Stimulated activated CD4-positive, alpha-beta T cell treated with anti-CD3 and anti-CD28 coated beads, Interleukin-12 subunit alpha, Interleukin-12 subunit beta, amount 100 ng/mL, for 48 hours (primary cell): ENCODE measurements at regions not wholly inside any gene's neighbourhood (a gene's known extent, or its start where the extent isn't known, plus 50 kb on each side); places are given as distances from the start of the nearest gene placed in this dataset.
A peak's percentile ranks its signal among the peaks of the same experiment; 100 is the strongest.

Experiments
- DNase-seq, 3 donors: peaks; one replicate each; pipeline ENCODE4 v3.0.0-alpha.2; 2020; ENCODE audit warnings: low read depth in 2 of 3, low spot score in 1 of 3

DNA sequence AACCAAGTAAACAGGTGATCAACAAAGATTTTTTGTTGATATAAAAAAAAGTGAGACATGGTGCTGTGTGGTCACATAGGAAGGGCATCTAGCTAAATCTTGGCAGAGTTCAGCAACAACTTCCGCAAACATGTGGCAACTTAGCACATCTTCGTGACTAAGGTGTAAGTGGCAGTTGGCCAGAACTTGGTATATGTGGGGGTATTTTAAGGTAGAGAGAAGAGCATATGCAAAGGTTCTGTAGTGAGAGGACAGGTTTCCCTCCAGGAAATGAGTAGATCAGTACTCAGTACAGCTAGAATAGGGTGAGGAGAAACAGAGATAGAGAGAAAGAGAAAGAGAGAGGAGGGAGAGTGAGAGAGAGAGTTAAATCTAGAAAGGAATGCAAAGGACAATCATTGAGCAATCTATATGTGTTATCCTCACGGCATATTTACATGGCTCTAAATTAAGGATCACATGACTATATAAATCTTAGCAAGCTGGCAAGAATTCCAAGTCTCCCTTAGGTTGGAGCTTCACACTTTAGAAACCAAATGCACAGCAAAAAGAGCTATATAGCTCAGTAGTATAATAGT is 227.7 kb upstream of the HMGA2 start:
- no peak for DNase-seq

DNA sequence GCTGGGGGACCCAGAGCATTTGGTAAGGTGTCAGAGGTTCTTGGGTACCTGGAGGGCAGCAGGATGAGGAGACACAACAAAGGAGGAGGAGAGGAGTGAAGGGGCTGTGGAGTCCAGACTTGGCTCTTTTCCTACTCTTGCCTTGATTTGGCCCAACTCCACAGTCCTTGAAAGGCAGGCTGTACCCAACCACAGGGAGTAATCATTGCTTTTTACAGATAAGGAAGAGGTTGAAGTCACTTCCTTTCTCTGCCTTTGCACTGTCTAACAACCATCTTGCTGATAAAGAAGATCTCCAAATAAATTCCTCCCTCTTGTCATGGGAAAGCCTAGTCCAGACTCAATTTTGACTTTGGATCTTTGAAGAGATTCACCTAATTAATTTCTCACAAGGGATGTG is 226.8 kb upstream of the HMGA2 start:
- no peak for DNase-seq

DNA sequence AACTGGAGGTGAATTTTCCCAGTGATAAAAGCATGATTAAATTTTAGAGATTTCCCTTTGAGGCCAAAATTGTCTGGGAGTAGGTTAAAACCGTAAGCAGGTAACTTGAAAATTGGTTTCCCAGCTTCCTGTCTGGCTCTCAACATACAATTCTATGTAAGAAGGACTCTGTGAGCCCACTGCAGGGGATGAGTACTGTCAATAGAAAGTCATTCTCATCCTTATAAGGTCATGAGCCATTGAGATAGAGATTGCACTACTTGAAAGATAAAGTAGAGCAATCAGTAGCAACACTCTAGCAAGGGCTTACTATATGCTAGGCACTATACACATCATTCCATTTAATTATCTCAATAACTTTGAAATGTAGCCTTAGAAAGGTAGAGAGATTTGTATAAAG is 225.6 kb upstream of the HMGA2 start:
- no peak for DNase-seq

DNA sequence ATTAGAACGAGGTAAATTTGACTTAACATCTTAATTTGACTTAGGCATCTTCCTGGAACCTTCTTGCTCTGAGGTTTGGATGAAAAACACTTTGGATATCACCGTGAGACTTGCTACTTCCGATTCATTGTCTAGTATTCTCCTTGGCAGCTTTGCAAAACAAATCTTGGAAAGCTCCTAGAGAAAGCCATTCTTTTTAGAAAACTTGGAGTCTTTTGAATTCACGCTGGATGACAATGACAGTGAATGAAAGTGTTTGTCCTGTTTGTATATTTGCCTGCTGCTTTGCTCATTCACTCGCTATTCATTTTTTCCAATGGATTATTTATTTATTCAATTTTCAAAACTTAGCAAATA is 222.1 kb upstream of the HMGA2 start:
- no peak for DNase-seq

DNA sequence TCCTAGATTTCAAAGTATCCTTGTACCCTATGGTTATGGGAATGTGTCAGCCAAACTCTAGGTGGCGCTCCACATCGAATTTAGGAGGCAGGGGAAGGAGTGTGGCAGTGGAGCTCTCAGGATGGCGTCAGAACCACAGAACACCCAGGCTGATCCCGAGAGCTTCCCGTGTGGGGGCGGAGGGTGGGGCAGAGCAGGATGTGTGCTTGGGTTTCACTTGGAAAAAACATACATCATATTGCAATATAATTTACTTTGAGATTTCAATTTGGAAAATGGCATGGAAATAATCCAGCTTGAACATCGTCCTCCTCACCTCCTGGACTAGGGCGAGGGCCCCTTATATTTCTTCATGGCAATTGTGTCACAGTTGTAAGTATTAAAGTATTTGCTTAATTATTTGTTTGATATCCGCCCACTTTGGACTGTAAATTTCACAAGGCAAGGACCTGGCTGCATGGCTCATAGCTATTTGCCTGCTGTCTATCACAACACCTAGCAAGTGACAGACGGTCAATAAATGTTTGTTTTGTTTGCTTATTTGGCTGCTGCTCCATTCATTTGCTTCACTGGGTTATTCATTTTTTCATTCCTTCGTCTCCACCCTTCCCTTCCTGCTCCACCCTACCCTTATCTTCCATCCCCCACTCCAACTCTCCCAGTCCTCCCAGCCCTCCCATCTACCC is 221.5 kb upstream of the HMGA2 start:
- DNase-seq = peak; percentile 14 to 42 (median 40)

DNA sequence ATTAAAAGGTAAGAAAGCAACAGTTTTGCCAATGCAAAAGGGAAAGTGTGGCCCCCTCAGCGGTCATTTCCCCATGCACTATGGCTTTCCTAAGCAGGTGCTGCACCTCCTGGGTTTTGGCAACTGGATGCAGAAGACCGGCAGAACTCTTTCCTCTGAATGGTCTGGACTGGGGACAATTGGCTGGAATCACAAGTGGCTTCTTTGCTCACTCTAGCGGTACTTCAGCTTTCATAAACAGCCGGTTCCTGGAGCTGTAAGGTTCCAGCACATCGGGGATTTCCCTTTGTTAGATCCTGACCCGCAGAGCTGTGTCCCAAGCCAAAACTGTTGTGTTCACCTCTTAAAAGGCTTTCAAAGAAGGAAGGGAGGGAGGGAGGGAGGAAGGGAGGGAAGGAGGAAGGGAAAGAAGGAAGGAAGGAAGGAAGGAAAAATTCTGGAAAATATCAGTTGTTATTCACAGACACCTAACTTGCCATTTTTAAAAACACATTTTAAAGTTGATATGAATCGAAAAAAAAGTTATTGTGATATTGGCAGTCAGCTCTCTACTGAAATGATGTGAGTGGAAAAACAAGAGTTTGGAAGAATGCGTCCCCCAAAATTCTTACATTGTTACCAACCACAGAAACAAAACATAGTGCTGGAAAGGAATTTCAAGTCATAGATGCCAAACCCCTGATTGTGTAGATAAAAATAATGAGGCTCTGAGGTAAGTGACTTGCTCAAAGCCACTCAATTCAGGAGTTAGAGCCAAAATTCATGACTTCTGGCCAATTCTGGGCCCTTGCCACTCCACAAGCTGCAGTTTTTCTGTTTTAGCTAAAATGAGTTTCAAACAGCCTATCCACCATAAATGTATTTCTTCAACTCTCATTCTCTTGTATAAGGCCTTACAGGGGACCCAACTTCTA is 220.6 kb upstream of the HMGA2 start:
- no peak for DNase-seq

DNA sequence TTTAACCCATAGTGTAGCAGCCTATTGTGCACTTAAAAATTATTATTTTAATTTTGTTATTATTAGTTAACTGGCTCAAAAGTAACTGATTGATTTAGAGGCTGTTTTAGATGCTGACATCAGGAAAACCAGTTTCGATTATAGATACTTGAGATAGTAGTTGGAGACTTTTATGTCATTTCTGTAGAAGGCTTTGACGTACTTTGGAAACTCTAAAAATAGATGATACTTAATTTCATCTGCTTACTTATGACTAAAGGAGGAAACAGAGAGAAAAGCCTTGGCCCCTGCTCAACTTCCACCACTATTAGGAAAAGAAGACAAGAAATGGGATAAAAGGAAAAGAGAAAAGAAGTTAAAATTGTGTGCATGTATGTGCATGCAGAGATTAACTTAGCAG is 219.3 kb upstream of the HMGA2 start:
- no peak for DNase-seq

DNA sequence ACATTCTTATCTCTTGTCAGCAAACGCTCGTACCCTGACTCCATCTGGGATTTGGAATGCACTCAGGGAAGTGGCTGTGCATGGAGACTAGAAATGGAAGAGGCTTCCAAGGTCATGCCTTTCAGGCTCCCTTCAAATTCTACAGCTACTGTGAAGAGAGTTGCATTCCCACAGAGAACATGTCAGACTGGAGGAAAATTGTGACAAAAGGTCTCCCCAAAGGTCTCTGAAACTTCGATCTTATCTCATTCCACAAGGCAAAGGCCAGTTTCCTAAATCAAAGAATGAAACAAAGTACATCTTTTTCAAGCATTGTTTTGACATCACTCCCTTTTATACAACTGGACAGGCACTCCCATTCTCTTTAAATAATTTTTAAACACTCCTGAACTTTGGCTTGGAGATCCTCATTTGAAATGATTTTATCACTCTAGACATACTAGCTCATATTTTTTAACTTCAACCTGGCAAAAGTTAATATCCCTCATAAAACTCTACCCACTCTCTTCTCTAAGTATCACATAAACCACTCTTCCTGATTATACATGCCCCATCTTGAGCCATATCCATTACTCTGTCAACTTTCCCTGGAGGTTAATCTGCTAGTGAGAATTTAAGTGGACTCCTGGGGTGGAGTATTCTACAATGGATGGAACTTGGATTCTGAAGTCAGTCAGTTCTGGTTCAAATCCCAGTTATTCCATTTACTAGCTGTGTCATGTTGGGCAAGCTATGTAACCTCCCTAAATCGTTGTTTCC is 218.1 kb upstream of the HMGA2 start:
- no peak for DNase-seq

DNA sequence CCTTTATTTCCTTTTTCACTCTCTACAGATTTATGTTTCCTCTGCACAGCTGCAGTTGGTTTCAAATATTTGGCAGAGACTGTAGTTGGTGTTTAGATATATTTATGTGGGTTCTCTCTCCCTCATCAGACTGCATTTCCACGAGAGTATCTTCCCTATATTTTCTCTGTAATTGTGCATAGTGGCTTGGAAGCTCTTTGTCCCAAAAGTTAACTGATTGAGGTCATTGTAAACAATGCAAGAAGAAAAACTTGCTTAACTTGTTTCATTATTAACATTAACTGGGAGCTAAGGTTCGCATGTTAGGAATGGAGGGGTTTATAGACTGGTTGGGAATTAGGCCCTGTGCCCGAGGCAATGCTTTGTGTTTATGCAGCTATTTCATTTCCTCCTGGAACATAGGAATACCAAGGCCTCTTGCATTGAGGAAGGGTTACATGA is 216.9 kb upstream of the HMGA2 start:
- no peak for DNase-seq

DNA sequence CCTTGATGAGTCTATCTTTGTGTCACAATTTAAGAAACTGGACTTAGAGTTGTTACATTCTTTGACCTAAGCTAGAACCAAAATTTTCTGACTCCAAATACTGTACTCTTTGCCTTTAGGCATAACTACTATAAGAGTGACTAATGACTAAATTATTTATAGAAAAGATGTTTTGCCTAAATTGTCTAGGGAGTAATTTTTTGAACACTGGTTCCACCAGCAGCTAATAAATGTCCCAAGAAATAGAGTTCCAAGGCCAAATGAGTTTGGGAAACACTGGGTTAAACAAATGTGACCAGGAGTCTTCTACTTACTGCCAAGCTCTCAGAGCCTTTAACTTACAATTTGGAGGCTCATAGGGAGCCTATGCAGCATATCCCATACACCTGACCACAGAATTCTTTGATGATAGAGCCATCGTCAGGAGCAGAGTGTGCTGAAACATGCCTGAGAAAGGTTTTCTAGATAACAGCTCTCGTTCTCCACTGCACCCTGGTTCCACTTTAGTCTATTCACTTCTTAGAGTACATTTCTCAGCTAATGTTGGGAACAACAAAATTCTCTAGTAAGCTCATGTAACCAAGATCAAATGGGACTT is 215.9 kb upstream of the HMGA2 start:
- no peak for DNase-seq

DNA sequence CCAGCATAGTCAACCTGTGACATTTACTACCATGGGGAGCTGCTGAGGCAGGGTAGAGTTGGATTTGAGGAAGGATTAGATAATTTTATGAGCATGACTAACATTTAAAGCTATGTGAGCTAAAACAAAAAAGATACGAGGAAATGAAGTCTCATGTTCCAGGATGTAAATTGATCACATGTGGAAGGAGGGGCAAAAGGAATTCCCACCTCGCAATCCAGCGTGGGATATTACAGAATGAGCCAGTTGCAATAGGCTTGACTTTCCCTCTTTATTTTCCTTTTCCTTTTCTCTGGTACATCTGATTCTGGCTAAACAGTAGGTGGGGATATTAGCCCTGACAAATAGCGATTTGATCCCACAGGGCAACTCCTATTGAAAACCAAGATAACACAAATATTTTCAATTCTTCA is 214.9 kb upstream of the HMGA2 start:
- DNase-seq = no peak

DNA sequence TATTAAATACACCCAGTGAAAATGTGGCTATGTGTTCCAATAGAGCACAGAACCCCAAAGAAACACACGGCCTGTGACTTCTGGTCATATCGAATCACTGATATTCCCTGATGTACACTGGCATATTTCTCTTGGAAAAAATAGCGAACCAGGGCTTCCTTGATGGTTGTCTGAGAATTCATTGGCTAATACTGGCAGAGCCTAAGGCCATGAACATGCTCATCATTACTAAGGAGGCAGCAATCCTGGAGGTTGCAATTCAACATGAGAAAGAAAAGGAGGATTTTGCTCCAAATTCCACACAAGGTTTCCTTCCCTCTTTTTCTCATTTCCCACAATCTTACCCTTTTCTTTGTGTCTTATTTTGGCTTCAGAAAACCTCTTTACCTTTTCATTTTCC is 212.9 kb upstream of the HMGA2 start:
- DNase-seq = no peak

DNA sequence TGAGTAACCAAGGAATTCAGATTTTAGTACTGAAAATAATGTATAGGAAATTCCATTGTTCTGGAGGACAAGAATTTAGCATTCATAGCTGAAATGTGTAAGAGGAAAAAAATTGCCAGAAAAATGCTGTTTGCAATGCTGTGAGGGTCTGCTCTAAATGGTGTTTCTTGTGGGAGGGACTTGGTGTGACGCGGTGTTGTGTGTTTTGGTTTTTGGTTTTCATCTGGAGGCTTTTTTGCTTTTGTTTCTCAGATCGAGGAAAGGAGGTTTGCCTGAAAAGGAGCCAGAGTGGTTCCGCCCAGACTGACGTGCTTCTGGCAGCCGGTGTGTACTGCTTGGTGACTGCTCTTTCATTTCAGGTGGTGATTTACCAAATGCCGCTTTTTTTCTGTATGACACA is 211.8 kb upstream of the HMGA2 start:
- no peak for DNase-seq

DNA sequence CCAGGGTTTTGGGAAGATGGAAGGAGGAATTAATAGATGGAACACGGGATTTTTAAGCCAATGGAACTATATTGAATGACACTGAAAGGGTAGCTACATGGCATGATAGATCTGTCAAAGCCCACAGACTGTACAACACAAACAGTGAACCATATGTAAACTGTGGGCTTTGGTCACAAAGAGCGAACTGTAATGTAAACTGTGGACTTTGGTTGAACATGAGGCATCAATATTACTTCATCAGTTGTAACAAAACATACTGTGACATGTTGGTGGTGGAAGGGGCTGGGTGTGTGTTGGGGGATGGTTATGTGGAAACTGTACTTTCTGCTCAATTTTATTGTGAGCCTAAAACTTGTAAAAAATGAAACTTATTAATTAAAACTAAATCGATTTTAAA is 210.6 kb upstream of the HMGA2 start:
- DNase-seq = no peak

DNA sequence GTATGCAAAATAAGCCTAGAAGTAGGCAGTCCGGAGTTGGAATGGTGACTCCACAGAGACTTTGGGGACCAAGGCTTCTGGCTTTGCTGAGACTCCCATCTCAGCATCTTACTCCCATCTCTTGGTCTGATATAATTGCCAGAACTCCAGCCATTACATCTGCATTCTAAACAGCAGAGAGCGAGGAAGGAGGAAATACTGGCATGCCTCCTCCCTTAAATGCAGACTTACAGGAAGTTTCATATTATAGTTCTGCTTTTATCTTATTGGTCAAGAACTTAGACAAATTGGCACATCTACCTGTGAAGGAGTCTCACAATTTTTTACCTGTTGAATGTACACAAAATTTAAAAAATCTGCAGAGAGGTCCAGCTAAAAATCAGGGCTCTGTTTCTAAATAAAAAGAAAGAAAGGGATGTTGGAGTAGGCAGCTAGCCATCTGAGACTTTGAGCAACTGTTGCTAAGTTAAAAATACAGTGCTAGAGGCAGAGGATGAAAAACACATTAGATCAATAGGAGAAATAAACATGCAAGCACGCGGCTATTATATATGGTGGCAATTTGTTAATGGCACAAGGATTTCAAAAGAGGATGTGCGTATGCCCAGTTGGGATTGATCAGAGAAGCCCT is 209.9 kb upstream of the HMGA2 start:
- DNase-seq = no peak

DNA sequence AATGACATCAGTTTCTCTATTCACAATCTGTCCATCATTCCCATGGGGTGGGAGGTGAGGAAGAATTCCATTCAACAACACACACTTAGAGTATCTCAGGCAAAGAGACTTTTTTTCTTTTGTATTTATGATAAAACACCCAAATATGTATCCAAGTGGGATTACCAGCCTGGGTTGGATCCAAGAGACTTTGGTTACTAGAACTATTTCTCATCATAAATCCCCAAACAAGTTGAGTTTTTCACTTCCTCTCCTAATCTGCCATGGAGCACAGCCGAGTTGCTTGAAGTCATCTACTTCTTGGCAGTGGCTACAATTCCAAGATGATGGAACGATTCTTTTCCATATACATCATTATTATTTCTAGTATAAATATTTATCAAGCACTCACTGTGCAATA is 209.2 kb upstream of the HMGA2 start:
- no peak for DNase-seq

DNA sequence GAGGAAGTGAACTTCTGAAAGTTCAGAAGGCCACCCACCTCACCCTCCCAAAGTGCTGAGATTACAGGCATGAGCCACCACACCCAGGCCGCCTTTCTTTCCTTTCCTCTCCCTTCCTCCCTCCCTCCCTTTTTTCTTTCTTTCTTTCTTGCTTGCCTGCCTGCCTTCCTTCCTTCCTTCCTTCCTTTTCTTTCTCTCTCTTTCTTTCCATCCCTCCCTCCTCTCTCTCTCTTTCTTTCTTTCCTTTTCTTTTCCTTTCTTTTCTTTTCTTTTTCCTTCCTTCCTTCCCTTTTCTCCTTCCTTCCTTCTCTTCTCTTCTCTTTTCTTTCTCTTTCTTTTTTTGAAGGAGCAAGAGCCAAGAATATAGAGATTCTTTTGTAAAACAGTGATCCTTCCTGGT is 208.3 kb upstream of the HMGA2 start:
- DNase-seq = no peak

DNA sequence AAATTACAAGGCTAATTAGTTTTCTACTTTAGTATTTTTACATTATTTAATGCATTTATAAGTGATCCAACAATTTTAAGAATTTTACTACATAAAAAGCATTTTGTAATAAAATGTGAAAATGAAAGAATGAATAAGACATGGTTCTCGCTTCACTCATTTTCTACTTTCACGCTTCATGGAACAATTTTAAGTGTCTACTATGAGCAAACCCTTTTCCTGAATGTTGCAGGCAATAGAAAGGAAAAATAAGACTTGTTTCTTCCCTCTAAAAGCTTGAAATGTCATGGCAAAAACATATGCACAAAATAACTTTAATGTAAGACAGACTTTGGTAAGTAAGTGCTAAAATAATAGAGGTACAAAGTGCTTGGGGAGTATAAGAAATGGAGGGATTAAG is 205.7 kb upstream of the HMGA2 start:
- DNase-seq = no peak

DNA sequence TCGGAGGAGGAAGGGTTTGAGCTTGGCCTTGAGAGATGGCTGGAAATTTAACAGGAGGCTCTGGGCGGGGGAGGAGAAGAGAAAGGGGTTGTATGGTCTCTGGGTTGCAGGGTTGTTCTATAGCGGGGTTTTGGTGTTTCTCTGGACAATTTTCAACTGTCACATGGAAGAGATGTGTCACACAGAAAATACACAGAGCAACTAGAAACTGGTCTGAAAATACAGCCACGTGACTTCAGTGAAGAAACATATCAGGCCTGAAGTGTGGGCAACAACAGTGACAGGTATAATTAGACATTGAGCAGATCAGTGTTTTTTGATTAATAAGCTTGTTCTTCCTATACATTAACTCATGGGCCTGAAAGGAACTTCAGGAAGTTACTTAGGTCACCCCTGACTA is 205.3 kb upstream of the HMGA2 start:
- no peak for DNase-seq

DNA sequence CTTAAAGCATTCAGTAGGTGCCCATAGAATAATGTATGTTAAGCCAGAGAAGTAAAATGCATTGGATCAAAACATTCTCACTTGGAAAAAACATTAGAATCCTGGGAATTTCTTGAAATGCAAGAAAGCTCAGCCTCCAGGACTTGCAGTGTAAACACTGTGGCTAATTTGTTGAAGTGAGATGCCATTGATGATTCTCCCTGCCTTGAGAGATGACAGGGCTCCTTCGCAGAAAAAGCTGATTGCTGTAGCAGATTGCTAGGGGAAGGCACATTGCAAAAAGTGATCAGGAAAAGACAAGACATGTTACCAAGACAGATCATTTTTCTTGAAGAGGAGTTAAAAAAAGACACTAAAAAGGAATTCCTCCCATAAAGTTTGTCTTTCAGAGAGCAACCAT is 204.2 kb upstream of the HMGA2 start:
- no peak for DNase-seq

DNA sequence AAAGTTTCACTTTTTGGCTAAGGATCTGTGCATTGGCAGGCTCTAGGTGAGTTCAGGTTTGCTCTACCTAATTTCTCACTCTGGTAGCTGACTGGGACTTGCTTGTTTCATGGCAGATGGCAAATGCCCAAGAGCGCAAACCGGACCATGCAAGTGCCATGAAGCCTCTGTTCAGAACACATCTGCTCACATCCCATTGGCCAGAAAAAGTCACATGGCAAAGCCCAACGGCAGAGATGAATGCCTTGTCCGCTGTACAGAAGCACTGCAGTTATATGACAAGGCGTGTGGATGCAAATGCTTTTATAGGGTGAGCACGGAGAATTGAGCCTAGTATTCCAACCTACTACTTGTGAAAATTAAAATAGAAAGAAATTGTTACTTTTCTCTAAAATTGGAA is 202.2 kb upstream of the HMGA2 start:
- DNase-seq = no peak
